ENCODE measurements at regions not wholly inside any gene's neighbourhood (a gene's known extent, or its start where the extent isn't known, plus 50 kb on each side); places are given as distances from the start of the nearest gene placed in this dataset.

DNA sequence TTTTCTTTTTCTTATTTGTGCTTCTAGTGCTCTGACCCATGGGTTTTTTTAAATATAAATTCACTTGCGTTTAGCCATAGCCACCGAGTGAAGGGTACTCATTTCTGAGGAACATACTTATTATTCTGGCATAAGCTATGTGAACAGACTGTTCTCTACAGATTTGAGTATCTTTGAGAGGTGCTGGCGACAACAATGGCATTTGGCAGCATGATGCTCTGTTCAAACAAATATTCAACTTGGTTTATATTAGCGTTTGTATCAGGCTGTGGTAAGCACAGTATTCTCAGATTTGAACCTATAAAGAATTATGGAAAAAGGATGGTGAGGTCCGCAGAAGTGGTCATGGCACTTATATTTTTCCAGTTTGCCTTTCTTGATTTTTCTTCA lies 108.7 kb upstream of the LIMCH1 start:
- DNase-seq, result no peak

DNA sequence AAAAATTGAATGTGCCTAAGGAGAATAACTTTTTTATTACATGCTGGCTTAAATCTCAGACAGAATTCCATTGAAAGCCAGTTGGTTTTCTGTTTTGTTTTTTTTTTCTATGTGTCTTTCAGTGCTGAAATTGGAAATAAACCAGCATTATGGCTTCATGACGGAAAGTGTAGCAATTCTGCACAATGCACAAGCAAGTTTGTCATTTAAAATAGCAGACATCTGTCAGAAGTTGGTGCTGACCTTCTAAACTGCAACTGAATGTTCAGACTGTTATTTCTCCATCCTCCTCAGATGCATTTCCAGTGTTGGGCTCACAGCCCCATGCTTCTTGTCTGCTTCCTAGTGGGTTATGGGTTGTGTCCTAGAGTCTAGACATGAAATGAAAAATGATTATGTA lies 107.2 kb upstream of the LIMCH1 start:
- no peak for DNase-seq

DNA sequence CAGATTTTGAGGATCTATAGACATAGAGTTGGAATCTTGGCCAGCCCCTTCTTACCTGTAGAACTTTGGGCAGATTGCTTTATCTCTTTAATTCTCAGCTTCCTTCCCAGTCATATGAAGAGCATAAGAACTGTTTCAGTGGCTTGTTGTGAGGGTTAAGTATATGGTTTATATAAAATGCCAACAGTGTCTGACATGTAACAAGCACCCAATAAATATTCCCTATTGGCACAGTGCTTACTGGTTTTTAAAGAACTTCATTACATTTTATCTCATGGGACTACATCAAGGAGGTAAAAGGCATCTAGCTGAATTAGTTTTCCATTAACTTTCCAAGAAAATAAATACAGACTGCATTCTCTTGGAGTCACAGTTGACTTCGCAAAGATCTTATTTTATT lies 106.7 kb upstream of the LIMCH1 start:
- DNase-seq, result no peak

DNA sequence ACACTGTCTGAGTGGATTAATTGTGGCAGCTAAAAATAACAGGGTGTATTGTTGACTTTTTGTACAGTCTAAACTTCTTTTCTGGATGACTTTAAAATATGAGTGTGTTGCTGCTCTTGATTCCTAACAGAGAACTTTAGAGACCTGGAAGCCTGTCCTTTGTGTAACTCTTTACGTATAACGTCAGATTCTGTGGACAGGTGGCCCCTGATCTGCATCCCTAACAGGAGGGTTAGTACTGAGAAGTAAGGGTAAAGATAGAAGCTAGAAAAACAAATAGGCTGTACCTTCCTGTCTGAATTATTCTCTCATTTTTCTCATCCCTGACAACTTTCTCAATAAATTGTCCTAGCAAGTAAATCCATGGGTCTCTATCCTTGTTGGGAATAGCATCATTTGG lies 105.7 kb upstream of the LIMCH1 start:
- DNase-seq, result no peak

DNA sequence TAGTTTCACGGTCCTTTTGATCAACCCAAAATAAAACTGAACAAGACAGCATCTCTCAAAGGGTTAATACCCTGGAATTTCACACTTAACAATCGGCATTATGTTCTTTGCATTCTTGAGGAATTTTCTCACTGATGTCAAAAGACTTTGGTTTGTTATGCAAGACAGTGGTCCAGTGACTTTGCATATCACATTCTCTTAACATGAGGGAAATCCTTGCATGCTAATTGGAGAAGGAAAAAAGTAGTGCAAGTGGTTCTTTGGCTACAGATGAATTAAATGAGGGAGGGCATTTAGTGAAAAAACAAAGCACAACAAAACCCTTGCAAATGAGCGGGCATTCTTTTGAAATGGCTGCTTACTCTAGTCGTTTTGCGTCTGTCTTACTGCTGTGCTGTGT lies 105.1 kb upstream of the LIMCH1 start:
- DNase-seq, result no peak

DNA sequence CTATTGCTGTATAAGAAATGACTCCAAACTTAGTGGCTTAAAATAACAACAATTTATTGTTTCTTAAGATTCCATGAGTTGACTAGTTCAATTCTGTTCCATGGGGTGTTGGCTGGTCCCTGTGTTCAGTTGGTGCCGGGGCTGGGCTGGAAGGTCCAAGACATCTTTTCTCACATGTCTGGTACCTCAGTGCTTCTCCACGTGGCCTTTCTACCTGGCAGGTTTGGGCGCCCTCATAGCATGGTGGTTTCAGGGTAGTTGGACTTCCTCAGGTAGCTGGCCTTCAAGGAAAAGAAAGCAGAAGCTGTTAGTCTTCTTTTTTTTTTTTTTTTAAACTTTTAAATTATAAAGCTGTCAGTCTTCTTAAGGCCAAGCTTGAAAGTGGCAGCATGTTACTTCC lies 104.6 kb upstream of the LIMCH1 start:
- DNase-seq, result no peak

DNA sequence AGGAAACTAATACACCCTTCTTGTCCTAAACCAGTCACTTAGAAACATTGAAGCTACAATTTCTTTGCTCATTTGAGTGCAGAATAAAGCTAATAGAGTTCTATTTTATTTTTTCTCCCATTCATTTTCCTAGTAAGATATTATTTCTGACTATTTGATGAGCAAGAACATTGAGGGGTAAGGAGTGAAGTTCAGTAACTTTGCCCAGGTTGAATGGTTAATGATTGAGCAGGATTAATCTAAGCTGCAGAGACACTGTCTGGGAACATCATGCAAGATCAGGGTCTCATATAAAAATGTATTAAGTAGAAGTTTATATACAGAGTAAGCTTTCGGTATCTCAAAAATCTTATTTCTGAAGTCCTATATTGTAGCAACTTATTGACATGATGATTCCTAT lies 102.4 kb upstream of the LIMCH1 start:
- no peak for DNase-seq

DNA sequence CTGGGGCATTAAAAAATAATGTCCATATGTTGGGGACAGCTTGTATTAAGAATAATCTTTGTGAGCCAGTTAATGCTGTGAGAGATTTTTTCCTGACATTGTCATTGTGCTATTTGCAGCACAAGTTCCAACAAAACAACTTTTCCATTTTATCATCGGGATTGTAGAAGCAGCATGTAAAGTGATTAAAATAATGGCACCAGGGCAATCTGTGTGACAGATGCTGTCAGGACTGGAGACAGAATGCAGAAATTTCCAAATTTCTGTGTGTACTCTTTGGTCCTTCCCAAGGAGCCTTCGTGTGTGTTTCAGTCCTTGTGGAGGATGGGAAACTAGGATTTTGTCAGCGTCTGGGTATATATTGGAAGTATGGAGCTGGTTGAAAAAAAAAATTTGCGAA lies 101.5 kb upstream of the LIMCH1 start:
- no peak for DNase-seq

DNA sequence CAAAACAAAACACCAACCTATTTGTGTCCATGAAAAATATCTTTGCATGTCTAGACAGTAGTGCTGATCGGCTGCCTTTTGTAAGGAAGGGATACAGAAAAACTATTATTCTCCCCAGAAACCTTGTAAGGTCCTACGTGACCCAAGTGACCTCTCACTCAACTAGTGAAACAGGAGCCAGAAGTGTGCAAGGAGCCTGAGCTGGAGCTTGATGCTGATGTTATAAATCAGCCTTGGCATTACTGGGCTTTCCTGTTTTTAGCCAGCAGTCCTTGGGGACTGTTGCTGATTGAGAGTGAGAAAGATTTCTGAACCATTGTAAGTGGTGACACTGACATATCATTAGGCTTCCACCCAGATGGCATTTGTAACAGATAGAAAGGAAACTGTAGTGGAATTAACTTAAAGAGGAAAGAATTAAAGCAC lies 100.8 kb upstream of the LIMCH1 start:
- DNase-seq, result no peak

DNA sequence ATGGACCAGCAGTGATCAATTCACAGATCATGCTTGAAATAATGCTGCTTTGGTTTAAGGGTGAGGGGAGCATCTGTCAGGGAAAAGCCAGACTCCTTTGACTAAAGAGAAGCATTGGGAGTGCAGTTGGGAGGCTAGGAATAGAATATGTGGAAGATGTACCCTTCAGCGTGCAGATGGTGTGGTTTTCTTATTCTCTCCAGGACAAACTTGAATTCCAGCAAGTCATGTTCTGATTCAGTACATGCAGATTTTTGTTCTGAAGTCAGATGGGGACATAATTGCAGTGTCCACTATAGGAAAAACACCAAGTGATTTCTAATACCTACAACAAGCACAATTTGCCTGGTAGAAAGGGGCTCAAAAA lies 99.0 kb upstream of the LIMCH1 start:
- DNase-seq, result no peak

DNA sequence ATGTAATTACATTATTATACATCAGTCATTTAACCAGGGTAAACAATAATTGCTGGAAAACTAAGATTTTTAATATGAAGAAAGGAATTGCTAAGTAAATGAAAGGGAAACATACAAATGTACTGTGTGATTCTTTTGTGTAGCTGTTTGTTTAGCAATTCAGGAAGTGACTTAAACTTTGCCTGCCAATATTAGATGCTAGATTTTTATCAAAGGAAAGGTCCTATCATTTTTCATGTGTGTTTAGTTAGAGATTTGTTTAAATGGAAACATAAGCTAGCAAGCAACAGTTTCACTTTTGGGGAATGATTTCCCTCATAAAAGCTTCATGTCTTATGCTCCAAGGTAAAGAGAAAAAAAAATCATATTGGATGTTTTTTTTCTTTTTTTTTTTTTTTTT lies 95.1 kb upstream of the LIMCH1 start:
- peak; percentile 56 for DNase-seq

DNA sequence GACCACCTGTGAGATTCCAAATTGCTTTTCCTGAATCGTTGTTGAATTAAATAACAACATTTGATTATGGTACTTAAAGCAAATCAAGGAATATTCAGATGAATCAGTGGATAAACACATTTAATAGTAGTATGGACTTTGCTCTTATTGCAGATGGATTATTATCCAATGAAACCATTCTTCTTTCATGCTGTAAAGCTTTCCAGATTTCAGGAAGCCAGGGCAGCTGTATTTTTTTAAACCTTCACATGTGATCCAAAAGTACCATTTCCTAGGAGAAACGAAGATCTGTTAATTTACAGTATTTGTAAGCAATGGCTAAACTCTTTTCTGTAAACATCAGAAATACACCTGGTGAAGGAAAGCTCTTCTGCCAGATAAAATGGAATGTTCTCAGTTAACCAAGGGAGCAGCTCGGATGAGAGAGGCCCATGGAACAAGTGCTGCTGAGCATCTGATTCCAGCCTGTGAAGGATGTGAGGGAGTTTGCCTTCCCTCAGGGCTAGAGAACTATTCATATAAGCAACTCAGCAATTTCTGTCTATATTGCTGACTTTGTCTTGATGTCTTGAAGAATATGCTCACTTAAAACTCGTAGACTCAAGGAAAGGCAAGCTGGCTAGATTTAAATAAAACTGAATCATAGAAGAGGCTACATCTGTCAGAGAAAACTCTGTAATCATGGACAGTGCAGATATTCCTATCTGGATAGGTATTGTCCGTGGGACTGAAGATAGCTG lies 94.4 kb upstream of the LIMCH1 start:
- DNase-seq, result no peak

DNA sequence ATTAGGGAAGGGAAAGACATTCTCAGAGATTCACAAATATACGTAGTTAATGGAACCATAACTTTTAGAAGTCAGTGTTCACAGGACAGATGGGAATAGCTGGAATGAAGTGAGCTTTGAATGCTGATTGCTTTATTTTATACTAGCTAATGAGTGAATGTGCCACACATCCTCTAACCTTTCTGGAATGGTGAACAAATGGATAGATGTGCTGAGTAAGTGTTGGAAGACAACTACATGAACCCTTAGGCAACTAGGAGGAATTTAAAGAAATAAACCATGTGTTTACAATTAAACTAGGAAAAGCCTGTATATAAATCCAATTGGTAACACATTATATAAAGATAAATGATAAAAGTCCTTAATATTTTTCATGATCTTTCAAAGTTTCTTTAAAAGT lies 91.6 kb upstream of the LIMCH1 start:
- no peak for DNase-seq

DNA sequence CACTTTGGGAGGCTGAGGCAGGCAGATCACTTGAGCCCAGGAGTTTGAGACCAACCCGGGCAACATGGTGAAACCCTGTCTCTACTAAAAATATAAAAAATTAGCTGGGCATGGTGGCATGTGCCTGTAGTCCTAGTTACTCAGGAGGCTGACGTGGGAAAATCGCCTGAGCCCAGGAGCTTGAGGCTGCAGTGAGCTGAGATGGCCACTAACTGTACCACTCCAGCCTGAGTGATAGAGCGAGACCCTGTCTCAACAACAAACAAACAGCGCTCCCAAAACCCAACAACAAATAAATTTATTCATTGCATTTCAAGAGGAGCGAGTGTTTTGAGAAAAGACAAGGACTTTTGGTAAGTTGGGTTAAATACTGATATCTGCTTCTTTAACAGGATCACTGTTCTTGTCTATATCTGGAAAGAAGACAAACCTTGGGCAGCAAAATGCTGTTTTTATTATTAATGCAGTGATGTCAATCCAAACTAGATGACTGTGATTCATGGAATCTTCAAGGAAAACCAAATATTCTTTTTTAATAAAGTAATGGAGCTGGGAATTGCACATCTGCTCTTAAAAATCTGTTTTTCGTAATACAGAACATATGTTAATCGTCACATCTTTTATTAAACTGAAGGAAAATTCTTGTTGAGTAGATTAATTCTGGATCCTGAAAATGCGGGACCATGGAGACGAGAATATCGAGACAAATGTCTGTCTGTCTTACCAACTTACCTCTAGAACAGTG lies 90.8 kb upstream of the LIMCH1 start:
- DNase-seq, result no peak

DNA sequence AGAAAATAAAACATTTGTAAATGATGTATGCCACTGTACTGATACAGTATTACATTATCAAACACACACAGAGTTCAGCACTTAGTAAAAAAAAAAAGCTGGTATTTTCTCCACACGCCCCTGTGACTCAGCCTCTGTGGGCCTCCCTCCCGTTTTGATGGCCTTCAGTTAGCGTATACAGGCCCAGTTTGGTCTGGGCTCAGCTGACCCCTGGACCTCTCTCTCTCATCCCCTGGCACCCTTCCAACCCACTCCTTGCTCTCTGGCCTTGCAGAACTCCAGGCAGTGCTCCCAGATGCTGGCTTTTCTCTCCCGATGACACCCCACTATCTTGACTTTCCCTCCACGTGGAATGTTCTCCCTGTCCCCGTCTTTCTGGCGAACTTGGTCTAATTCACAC lies 89.0 kb upstream of the LIMCH1 start:
- no peak for DNase-seq

DNA sequence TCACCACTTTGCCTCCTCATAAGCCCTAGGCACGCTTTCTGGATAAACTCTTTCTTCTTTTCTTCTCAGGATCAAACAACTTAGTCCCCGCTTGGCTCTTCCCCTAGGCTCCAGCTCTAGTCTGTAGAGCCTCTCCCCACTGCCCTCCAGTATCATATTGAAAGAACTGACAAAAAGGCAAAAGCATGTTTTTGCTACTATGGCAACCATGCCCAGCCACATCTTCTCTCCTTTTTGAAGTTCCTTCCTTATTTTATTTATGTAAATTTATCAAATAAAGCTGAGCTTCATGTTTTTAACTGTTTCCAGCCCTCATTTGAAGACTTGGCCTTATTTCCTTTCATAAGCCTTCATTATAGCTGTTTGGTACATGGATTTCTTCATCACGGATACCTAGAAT lies 86.0 kb upstream of the LIMCH1 start:
- peak; percentile 41 for DNase-seq

DNA sequence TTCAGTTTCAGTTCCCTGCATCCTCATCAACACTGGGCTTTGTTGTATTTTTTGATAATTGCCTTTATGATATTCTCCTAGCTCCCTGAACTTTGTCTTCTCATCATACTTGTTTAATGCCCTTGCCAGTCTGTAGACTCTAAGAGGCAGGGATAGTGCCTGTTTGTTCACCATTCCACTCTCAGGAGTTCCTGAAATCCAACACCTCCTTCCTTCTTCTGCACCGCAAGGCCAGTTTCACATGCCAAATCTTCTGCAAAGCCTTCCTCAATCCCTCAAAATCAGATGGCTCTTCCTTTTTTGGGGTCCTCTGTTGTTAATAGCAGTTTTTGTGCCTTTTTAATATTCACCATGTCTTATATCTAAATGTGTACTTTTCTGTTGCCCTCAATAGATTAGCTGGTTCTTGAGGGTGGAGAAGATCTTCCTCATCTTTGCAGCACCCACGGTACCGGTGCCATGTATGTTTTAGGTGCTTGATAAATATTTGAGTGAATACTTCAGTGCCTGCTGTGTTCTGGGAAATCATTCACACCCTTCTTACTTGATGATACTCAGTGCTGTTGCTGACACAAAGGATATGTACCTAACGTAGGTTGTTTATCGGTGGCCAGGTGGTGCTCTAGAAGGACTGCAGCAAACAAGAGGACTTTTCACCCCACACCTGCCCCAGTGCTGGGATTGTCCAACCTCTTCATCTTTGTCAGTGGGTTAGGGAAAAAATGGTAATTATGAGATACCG lies 85.3 kb upstream of the LIMCH1 start:
- peak; percentile 80 for DNase-seq

DNA sequence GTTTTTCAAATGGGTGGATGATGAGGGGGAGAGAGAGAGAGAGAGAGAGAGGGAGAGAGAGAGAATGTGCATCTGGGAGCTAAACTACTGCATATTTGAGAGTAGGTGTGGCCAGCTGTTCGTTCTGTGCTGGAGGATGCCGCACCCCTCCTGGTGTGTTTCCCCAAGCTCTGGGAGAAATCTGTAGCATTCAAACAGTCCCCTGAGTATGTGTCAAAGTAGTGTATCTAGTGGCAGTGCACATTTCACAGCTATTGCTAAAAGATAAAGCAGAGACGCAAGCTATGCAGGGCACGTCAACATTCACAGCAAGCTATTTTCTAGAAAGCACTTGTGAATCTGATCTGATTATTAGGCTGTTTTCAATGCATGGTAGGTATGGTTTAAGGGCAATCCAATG lies 83.5 kb upstream of the LIMCH1 start:
- peak; percentile 66 for DNase-seq

DNA sequence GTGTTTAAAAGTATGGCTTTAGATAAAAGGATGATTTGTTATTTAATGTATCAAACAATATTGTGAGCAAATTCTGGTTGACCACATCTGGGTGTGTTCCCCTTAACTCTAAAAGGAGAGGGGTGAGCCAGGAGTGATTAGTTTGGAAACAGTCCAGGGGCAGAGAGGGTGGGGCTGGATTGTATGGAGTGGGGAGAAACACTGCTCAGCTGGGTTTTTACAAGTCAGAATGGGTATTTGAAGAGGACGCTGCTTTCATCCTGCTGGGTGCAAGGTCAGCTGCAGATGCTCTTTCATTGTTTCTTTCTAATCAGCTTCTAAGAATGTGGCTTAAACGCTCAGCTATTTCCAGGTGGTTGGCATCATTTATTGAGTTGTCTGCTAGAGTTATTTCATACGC lies 82.8 kb upstream of the LIMCH1 start:
- peak; percentile 84 for DNase-seq

DNA sequence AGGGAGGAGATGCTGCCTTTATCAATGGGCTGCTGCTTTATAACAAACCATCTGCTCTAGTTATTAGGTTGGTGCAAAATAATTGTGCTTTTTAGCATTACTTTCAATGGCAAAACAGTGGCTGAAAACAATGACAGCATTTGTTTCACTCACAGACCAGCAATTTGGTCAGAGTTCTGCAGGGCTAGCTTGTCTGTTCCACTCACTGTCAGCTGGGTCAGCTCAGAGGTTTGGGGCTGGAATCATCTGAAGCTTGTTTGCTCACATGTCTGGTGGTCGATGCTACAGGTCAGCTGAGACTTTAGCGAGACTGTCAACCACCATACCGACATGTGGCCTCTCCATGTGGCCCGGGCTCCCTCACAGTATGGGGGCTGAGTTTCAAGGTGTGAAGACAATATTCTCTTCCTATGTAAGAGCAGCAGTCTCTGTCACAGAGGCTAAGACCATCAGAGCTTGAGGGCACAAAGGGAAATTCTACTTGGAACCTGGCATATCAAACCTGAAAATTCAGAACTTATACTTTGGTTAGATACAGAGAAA lies 81.3 kb upstream of the LIMCH1 start:
- peak; percentile 9 for DNase-seq

DNA sequence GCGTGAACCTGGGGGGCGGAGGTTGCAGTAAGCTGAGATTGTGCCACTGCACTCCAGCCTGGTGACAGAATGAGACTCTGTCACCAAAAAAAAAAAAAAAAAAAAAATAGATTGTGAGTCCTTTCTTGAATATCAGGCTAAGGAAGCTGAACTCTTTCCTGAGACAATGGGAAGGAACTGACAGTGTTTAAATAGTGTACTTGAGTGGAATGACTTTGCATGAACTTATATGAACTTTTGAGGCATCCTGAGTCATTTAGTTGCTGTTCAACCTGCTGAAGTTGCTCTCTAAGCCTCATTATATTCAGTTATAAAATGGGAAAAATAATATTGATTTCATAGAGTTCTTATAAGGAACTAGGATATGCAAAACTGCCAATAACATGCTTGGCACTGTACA lies 79.3 kb upstream of the LIMCH1 start:
- no peak for DNase-seq

DNA sequence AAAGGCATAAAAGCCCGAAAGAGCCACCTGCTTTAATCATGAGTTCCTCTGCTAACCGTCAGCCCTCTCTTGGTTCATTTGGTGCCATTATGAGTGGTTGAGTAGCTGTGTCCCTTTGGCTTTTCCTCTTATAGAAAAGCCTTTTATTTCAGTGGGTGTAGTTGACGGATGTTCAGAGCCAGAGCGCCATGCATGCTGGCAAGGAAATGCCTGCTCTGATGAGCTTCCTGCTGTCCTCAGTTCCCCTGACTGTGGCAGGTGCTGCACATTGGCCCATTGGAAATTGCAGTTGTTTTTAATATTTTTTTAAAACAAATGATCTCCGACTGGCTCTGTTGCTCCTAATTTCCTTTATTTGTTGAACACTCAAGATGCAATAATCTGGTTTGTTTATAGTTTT lies 77.3 kb upstream of the LIMCH1 start:
- DNase-seq, result no peak

DNA sequence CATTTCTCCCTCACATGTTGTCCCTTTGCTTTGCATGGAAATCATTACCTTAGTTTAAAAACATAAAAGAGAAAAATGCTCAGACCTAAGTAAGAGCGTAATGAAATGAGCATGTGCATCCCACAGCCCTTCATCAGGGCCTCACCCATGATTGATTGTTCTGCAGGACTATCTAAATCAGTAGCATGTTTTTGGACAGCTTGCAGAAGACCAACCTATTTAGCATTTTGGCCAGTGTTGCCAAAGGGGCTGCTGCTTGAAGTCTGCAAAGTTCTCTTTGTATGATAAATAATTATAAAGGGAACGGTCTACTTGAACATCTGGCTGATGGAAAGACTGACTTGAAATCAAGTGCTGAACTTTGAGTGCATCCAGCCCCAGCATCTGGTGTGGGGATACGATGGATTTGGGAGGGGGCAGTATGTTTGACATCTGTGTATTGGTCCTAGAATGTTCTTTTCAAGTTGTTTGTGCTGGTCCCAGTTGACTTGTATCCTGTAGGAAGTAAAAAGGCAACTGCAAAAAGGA lies 76.1 kb upstream of the LIMCH1 start:
- no peak for DNase-seq

Measured in NCI-H748 treated with DMSO at 0.1 percent for 48 hours (cell line).